ENCODE measurements at regions not wholly inside any gene's neighbourhood (a gene's known extent, or its start where the extent isn't known, plus 50 kb on each side); places are given as distances from the start of the nearest gene placed in this dataset.

- no peaks in the 10 kb centered on the region for H3K4me1 Mint-ChIP-seq (ENCODE audit: low read depth)
- H3K27me3 Mint-ChIP-seq (ENCODE audit: low read depth) = no peaks in the 10 kb centered on the region
- CTCF ChIA-PET = no interaction called here
- H3K9me3 Mint-ChIP-seq = peaks cover 2% of the 10 kb centered on the region
- no peak for DNase-seq
- intact Hi-C loops (cut with micrococcal nuclease) = no loop called here
- no peak overlapping the region for H3K27ac Mint-ChIP-seq
- no peak overlapping the region for H3K4me3 Mint-ChIP-seq
- no peaks in the 10 kb centered on the region for H3K36me3 Mint-ChIP-seq (ENCODE audit: low read depth)
Observed at GRCh38 chr14:53711205-53711604, 245.4 kb downstream of the BMP4 start.

GRCh38 chr14:53710615-53711014, 246.0 kb downstream of the BMP4 start:
- Mint-ChIP-seq H3K27ac (no peak overlapping the region), H3K4me1 (ENCODE audit: low read depth) (no peaks in the 10 kb centered on the region), H3K27me3 (ENCODE audit: low read depth) (no peaks in the 10 kb centered on the region), H3K9me3 (peaks cover 2% of the 10 kb centered on the region), H3K36me3 (ENCODE audit: low read depth) (no peaks in the 10 kb centered on the region), H3K4me3 (no peak overlapping the region)
- intact Hi-C loops (cut with micrococcal nuclease) = no loop called here
- CTCF ChIA-PET = no interaction called here
- DNase-seq = no peak

GRCh38 chr14:53709381-53709780, 247.2 kb downstream of the BMP4 start:
- no peaks in the 10 kb centered on the region for H3K27me3 Mint-ChIP-seq (ENCODE audit: low read depth)
- no peak for DNase-seq
- H3K4me1 Mint-ChIP-seq (ENCODE audit: low read depth) = no peaks in the 10 kb centered on the region
- no peak overlapping the region for H3K4me3 Mint-ChIP-seq
- intact Hi-C loops (cut with micrococcal nuclease) = no loop called here
- no peak overlapping the region for H3K27ac Mint-ChIP-seq
- H3K36me3 Mint-ChIP-seq (ENCODE audit: low read depth) = no peaks in the 10 kb centered on the region
- CTCF ChIA-PET = no interaction called here
- peaks cover 2% of the 10 kb centered on the region for H3K9me3 Mint-ChIP-seq

GRCh38 chr14:53703457-53703856, 253.2 kb downstream of the BMP4 start:
- Mint-ChIP-seq H3K36me3 (ENCODE audit: low read depth) (no peaks in the 10 kb centered on the region), H3K4me1 (ENCODE audit: low read depth) (no peaks in the 10 kb centered on the region), H3K27ac (no peak overlapping the region), H3K4me3 (no peak overlapping the region), H3K9me3 (peaks cover 5% of the 10 kb centered on the region), H3K27me3 (ENCODE audit: low read depth) (no peaks in the 10 kb centered on the region)
- no peak for DNase-seq
- intact Hi-C loops (cut with micrococcal nuclease) = no loop called here
- CTCF ChIA-PET = no interaction called here

GRCh38 chr14:53701108-53701875, 255.3 kb downstream of the BMP4 start:
- no peaks in the 10 kb centered on the region for H3K4me1 Mint-ChIP-seq (ENCODE audit: low read depth)
- DNase-seq = no peak
- peaks cover 8% of the 10 kb centered on the region for H3K9me3 Mint-ChIP-seq
- no peaks in the 10 kb centered on the region for H3K36me3 Mint-ChIP-seq (ENCODE audit: low read depth)
- H3K27me3 Mint-ChIP-seq (ENCODE audit: low read depth) = no peaks in the 10 kb centered on the region
- H3K4me3 Mint-ChIP-seq = no peak overlapping the region
- CTCF ChIA-PET = no interaction called here
- intact Hi-C loops (cut with micrococcal nuclease) = no loop called here
- H3K27ac Mint-ChIP-seq = no peak overlapping the region

GRCh38 chr14:53696217-53696965, 260.2 kb downstream of the BMP4 start:
- no peak overlapping the region for H3K27ac Mint-ChIP-seq
- no peaks in the 10 kb centered on the region for H3K27me3 Mint-ChIP-seq (ENCODE audit: low read depth)
- H3K4me1 Mint-ChIP-seq (ENCODE audit: low read depth) = no peaks in the 10 kb centered on the region
- H3K9me3 Mint-ChIP-seq = peaks cover 12% of the 10 kb centered on the region
- no peak overlapping the region for H3K4me3 Mint-ChIP-seq
- H3K36me3 Mint-ChIP-seq (ENCODE audit: low read depth) = no peaks in the 10 kb centered on the region
- no peak for DNase-seq
- intact Hi-C loops (cut with micrococcal nuclease) = no loop called here
- CTCF ChIA-PET = no interaction called here

- intact Hi-C loops (cut with micrococcal nuclease) = no loop called here
- no peaks in the 10 kb centered on the region for H3K36me3 Mint-ChIP-seq (ENCODE audit: low read depth)
Observed at GRCh38 chr14:53695692-53696214, 260.9 kb downstream of the BMP4 start.

GRCh38 chr14:53692885-53693284, 263.7 kb downstream of the BMP4 start:
- H3K4me3 Mint-ChIP-seq = no peak overlapping the region
- intact Hi-C loops (cut with micrococcal nuclease) = no loop called here
- CTCF ChIA-PET = no interaction called here

More at GRCh38 chr14:53695692-53696214, 260.9 kb downstream of the BMP4 start:
- no peaks in the 10 kb centered on the region for H3K27me3 Mint-ChIP-seq (ENCODE audit: low read depth)
- DNase-seq = no peak
- no peaks in the 10 kb centered on the region for H3K4me1 Mint-ChIP-seq (ENCODE audit: low read depth)
- H3K27ac Mint-ChIP-seq = no peak overlapping the region
- peaks cover 12% of the 10 kb centered on the region for H3K9me3 Mint-ChIP-seq
- H3K4me3 Mint-ChIP-seq = no peak overlapping the region
- CTCF ChIA-PET = no interaction called here

GRCh38 chr14:53692451-53692850, 264.2 kb downstream of the BMP4 start:
- Mint-ChIP-seq H3K27ac (no peak overlapping the region), H3K4me1 (ENCODE audit: low read depth) (no peaks in the 10 kb centered on the region), H3K9me3 (peaks cover 6% of the 10 kb centered on the region), H3K27me3 (ENCODE audit: low read depth) (no peaks in the 10 kb centered on the region), H3K36me3 (ENCODE audit: low read depth) (no peaks in the 10 kb centered on the region), H3K4me3 (no peak overlapping the region)
- intact Hi-C loops (cut with micrococcal nuclease) = no loop called here
- DNase-seq = no peak
- CTCF ChIA-PET = no interaction called here

More at GRCh38 chr14:53692885-53693284, 263.7 kb downstream of the BMP4 start:
- Mint-ChIP-seq H3K36me3 (ENCODE audit: low read depth) (no peaks in the 10 kb centered on the region), H3K27me3 (ENCODE audit: low read depth) (no peaks in the 10 kb centered on the region), H3K27ac (no peak overlapping the region), H3K9me3 (peaks cover 6% of the 10 kb centered on the region), H3K4me1 (ENCODE audit: low read depth) (no peaks in the 10 kb centered on the region)
- DNase-seq = no peak

- intact Hi-C loops (cut with micrococcal nuclease) = no loop called here
- CTCF ChIA-PET = no interaction called here
- Mint-ChIP-seq H3K27me3 (ENCODE audit: low read depth) (no peaks in the 10 kb centered on the region), H3K4me1 (ENCODE audit: low read depth) (no peaks in the 10 kb centered on the region), H3K27ac (no peak overlapping the region), H3K36me3 (ENCODE audit: low read depth) (no peaks in the 10 kb centered on the region), H3K9me3 (peaks cover 3% of the 10 kb centered on the region), H3K4me3 (no peak overlapping the region)
- DNase-seq = no peak
Observed at GRCh38 chr14:53683229-53683628, 273.4 kb downstream of the BMP4 start.

GRCh38 chr14:53672526-53672925, 284.1 kb downstream of the BMP4 start:
- Mint-ChIP-seq H3K27me3 (ENCODE audit: low read depth) (no peaks in the 10 kb centered on the region), H3K4me3 (no peak overlapping the region), H3K4me1 (ENCODE audit: low read depth) (no peaks in the 10 kb centered on the region), H3K27ac (no peak overlapping the region), H3K36me3 (ENCODE audit: low read depth) (no peaks in the 10 kb centered on the region), H3K9me3 (peaks cover 11% of the 10 kb centered on the region)
- no peak for DNase-seq
- CTCF ChIA-PET = no interaction called here
- intact Hi-C loops (cut with micrococcal nuclease) = no loop called here

GRCh38 chr14:53670701-53671100, 285.9 kb downstream of the BMP4 start:
- no peak for DNase-seq
- peaks cover 5% of the 10 kb centered on the region for H3K9me3 Mint-ChIP-seq
- H3K27me3 Mint-ChIP-seq (ENCODE audit: low read depth) = no peaks in the 10 kb centered on the region
- intact Hi-C loops (cut with micrococcal nuclease) = no loop called here
- H3K4me1 Mint-ChIP-seq (ENCODE audit: low read depth) = no peaks in the 10 kb centered on the region
- H3K4me3 Mint-ChIP-seq = no peak overlapping the region
- CTCF ChIA-PET = no interaction called here
- no peaks in the 10 kb centered on the region for H3K36me3 Mint-ChIP-seq (ENCODE audit: low read depth)
- H3K27ac Mint-ChIP-seq = no peak overlapping the region

GRCh38 chr14:53668897-53669296, 287.7 kb downstream of the BMP4 start:
- CTCF ChIA-PET = no interaction called here
- Mint-ChIP-seq H3K4me1 (ENCODE audit: low read depth) (no peaks in the 10 kb centered on the region), H3K27ac (no peak overlapping the region), H3K9me3 (peaks cover 6% of the 10 kb centered on the region), H3K36me3 (ENCODE audit: low read depth) (no peaks in the 10 kb centered on the region), H3K27me3 (ENCODE audit: low read depth) (no peaks in the 10 kb centered on the region), H3K4me3 (no peak overlapping the region)
- DNase-seq = no peak
- intact Hi-C loops (cut with micrococcal nuclease) = no loop called here
